ENCODE measurements at regions not wholly inside any gene's neighbourhood (a gene's known extent, or its start where the extent isn't known, plus 50 kb on each side); places are given as distances from the start of the nearest gene placed in this dataset.

- TF ChIP-seq FOXK2 (IDR thresholded peaks at IDR 0.05) (no peak), FOXM1 (IDR thresholded peaks at IDR 0.05; ENCODE audit: low read depth, low read length) (no peak), CTCF (IDR thresholded peaks at IDR 0.05 in 2 of 3, conservative IDR thresholded peaks at IDR 0.05 in 1 of 3; ENCODE audit: control insufficient read depth in 2 of 3, extremely low read depth in 1 of 3, insufficient read depth in 1 of 3, low read depth in 3 of 3, low read length in 3 of 3) (no peak), STAT3 (IDR thresholded peaks at IDR 0.05; ENCODE audit: low read depth, low read length) (no peak), SREBF2 (IDR thresholded peaks at IDR 0.05; ENCODE audit: low read length) (no peak)
Observed at GRCh38 chr7:109059089-109059488, 489.4 kb downstream of the DNAJB9 start.
